HEK293T (cell line): ENCODE measurements at regions not wholly inside any gene's neighbourhood (a gene's known extent, or its start where the extent isn't known, plus 50 kb on each side); places are given as distances from the start of the nearest gene placed in this dataset.

ENCODE experiments used
- BHLHE40 ChIP-seq: fragments of 450-650 bp; IDR thresholded peaks from 2 replicates; pipeline ENCODE4 v1.6.1; 2016; ENCODE audit warnings: mild to moderate bottlenecking, moderate library complexity, borderline replicate concordance
- ELF4 ChIP-seq: fragments of 450-650 bp; IDR thresholded peaks from 2 replicates; pipeline ENCODE4 v1.6.1; 2017; ENCODE audit warnings: antibody characterized with exemption
- FOXK2 ChIP-seq: fragments of 450-650 bp; IDR thresholded peaks from 2 replicates; pipeline ENCODE4 v1.6.1; 2016; ENCODE audit warnings: mild to moderate bottlenecking
- FOXM1 ChIP-seq: fragments of 450-650 bp; IDR thresholded peaks from 2 replicates; pipeline ENCODE4 v1.6.1; 2017; ENCODE audit warnings: mild to moderate bottlenecking, borderline replicate concordance
- HDGF ChIP-seq: fragments of 450-650 bp; IDR thresholded peaks from 2 replicates; pipeline ENCODE4 v1.6.1; 2017; ENCODE audit warnings: antibody characterized with exemption, borderline replicate concordance
- LEF1 ChIP-seq: fragments of 450-650 bp; IDR thresholded peaks from 2 replicates; pipeline ENCODE4 v1.6.1; 2017; ENCODE audit warnings: mild to moderate bottlenecking, borderline replicate concordance
- SP1 ChIP-seq: fragments of 450-650 bp; IDR thresholded peaks from 2 replicates; pipeline ENCODE4 v1.6.1; 2017
- SUZ12 ChIP-seq: fragments of 450-650 bp; IDR thresholded peaks from 2 replicates; pipeline ENCODE4 v1.6.1; 2016; ENCODE audit warnings: mild to moderate bottlenecking
- ZNF384 ChIP-seq: fragments of 450-650 bp; IDR thresholded peaks from 2 replicates; pipeline ENCODE4 v1.6.1; 2016
- TF ChIP-seq, protein P1 (sequence below): fragments of 450-650 bp; IDR thresholded peaks from 2 replicates; pipeline ENCODE4 v1.6.1; 2016

DNA sequence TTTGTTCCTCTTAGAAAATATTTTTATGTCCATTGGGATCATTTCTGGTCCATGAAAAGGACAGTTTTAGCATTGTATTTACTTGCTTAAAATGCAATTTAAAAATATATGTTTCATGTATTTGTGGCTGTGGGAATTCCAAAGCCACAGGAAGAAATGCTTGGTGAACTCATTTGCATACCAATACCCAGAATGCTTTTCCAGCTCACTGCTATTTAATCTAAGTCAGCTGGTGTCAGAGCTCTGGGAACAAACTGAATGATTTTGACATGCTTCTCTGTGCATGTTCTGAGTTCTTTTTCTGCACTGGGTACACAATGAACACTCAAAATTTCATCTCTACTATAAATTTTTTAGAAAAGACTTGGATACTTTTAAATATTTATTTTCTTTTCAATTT, 482.8 kb upstream of the ARRDC3 start:
- TF ChIP-seq, protein P1, sequence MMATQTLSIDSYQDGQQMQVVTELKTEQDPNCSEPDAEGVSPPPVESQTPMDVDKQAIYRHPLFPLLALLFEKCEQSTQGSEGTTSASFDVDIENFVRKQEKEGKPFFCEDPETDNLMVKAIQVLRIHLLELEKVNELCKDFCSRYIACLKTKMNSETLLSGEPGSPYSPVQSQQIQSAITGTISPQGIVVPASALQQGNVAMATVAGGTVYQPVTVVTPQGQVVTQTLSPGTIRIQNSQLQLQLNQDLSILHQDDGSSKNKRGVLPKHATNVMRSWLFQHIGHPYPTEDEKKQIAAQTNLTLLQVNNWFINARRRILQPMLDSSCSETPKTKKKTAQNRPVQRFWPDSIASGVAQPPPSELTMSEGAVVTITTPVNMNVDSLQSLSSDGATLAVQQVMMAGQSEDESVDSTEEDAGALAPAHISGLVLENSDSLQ, result no peak
- TF ChIP-seq FOXM1 (no peak), FOXK2 (no peak), BHLHE40 (no peak), SP1 (no peak), LEF1 (no peak), ELF4 (no peak), SUZ12 (no peak), ZNF384 (no peak), HDGF (no peak)
